ENCODE measurements at regions not wholly inside any gene's neighbourhood (a gene's known extent, or its start where the extent isn't known, plus 50 kb on each side); places are given as distances from the start of the nearest gene placed in this dataset.
"Not testable (repeated sequence)": the region's sequence is repeated elsewhere in the genome, so short reads cannot be mapped to it uniquely, and the experiment has no call there.

DNA sequence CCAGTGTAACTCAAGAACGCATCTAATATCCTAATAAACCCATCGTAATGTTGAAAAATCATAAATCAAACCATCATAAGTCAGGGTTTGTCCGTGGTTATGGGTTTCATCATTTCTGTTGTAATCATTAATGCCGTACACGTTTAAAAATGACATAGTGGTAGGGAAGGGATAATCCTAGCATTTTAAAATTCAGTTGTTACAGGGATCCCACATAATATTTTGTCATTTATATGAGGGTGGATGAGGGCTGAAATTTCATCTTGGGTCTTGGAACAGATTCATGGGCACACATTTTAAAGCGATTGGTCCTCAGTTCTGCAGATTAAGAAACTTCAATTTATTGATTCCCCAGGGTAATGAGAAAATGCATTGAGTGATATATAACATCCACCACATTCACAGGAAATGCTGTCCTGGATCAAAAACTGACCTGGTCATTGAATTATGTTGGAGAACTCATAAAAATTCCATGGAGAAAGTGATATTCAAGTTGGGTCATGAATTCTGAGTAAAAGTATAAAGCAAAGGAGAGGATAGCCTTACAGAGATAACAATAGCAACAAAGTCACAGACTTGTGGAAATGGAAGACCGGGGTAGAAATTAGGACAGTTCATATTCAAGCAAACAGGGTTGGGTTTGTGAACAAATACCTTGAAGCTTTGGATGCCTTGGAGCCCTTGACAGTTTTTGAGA, 1527.3 kb upstream of the TPTE start:
- Histone ChIP-seq H3K9me3 (ENCODE audit: control insufficient read depth, insufficient read depth, low read length) (peaks cover 19% of the 10 kb centered on the region), H3K4me3 (ENCODE audit: low read length) (no peak overlapping the region), H3K36me3 (ENCODE audit: control insufficient read depth, insufficient read depth, low read length) (no peaks in the 10 kb centered on the region), H3K27ac (ENCODE audit: low read length) (no peak overlapping the region), H3K4me1 (ENCODE audit: control insufficient read depth, insufficient read depth, low read length) (no peaks in the 10 kb centered on the region), H3K27me3 (ENCODE audit: control insufficient read depth, insufficient read depth, low read length) (no peaks in the 10 kb centered on the region)
- WGBS (ENCODE audit: insufficient coverage, insufficient read length): no CpG with 5 or more reads among the region's 7 CpGs
- no peak for DNase-seq (ENCODE audit: low read depth, low spot score)

DNA sequence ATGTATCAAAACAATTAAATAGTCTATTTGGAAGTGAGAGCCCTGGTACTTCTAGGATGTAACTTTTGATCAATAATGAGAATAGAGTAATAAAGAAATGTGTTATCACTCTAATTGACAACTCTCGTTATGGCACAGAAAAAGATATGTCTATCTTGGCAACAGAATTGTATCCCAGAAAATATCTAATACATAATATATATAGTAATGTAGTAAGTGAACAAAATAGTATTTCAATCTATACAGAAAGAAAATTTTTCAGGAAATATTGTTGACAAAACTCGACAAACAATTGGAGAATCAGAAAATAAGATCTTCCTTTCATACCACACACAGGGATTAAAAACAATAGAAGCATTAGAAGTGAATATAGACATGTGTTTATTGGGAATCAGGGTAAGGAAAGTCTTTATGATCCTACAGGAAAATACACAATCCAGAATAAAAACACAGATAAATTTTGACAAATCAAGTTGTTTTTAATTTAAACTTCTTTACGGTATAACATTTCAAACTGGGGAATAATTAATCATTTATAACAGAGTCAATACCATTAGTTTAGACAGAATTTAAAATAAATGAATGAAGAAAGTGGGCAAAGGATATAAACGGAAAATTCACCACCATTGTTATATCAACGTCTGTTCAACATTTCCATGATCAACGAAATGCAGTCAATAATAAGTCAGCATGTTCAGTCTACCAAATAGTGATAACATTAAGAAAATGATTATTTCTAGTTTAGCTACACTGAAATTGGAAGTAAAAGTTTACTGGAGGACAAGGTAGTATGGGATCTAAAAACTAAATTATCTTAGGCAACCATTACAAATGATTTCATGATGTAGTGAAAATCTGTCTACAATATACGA, 1526.5 kb upstream of the TPTE start:
- Histone ChIP-seq H3K36me3 (ENCODE audit: control insufficient read depth, insufficient read depth, low read length) (no peaks in the 10 kb centered on the region), H3K4me3 (ENCODE audit: low read length) (no peak overlapping the region), H3K27ac (ENCODE audit: low read length) (no peak overlapping the region), H3K27me3 (ENCODE audit: control insufficient read depth, insufficient read depth, low read length) (no peaks in the 10 kb centered on the region), H3K4me1 (ENCODE audit: control insufficient read depth, insufficient read depth, low read length) (no peaks in the 10 kb centered on the region), H3K9me3 (ENCODE audit: control insufficient read depth, insufficient read depth, low read length) (peaks cover 21% of the 10 kb centered on the region)
- no CpG with 5 or more reads among the region's 7 CpGs for WGBS (ENCODE audit: insufficient coverage, insufficient read length)
- DNase-seq (ENCODE audit: low read depth, low spot score): no peak

DNA sequence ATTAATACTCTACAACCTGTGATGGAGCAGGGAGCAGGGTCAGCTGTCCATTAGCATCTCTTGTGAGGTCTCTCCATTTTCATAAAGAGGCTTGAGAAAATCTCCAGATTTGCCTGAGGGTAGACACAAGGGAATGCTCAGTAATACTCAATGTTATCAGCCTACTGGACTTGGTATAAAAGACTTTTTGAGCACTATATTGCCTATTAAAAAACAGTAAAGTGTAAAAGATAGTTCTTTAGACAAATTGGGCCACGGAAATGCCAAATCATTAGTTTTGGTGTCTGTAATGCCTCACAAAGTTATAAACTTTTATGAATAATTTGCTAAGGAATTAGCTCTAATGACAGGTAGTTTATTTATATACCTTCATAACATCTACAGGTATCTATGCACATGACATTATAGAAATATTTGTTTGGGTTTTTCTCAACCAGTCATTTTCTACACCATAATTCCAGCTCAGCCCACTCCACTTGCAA, 1524.9 kb upstream of the TPTE start:
- not testable (repeated sequence) for H3K4me3 ChIP-seq (ENCODE audit: low read length); H3K27ac ChIP-seq (ENCODE audit: low read length); DNase-seq (ENCODE audit: low read depth, low spot score); H3K27me3 ChIP-seq (ENCODE audit: control insufficient read depth, insufficient read depth, low read length); H3K36me3 ChIP-seq (ENCODE audit: control insufficient read depth, insufficient read depth, low read length); H3K4me1 ChIP-seq (ENCODE audit: control insufficient read depth, insufficient read depth, low read length)
- H3K9me3 ChIP-seq (ENCODE audit: control insufficient read depth, insufficient read depth, low read length): peaks cover 12% of the 10 kb centered on the region
- WGBS (ENCODE audit: insufficient coverage, insufficient read length): no CpG with 5 or more reads among the region's 1 CpG

DNA sequence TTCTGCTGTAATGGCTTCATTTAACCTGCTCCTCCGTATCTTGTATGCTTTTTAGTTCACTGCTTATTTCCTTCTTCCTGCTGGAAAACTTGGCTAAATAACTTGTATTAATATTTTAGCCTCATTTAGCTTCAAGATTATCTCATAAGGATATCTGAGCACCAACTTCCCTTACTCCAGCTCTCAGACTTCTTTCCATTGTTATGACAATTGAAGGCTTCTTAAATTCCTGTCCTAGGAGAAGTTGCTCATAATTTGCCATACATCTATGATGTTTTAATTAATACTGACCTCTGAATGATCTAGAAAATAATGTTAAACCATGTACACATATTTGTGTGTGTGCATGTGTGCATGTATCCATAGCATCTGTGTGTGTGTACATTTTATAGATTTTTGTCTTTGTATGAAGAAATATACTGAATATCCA, 1524.4 kb upstream of the TPTE start:
- no CpG with 5 or more reads among the region's 1 CpG for WGBS (ENCODE audit: insufficient coverage, insufficient read length)
- H3K27ac ChIP-seq (ENCODE audit: low read length): no peak overlapping the region
- H3K9me3 ChIP-seq (ENCODE audit: control insufficient read depth, insufficient read depth, low read length): peaks cover 10% of the 10 kb centered on the region
- no peaks in the 10 kb centered on the region for H3K27me3 ChIP-seq (ENCODE audit: control insufficient read depth, insufficient read depth, low read length)
- no peaks in the 10 kb centered on the region for H3K36me3 ChIP-seq (ENCODE audit: control insufficient read depth, insufficient read depth, low read length)
- DNase-seq (ENCODE audit: low read depth, low spot score): no peak
- H3K4me1 ChIP-seq (ENCODE audit: control insufficient read depth, insufficient read depth, low read length): no peaks in the 10 kb centered on the region
- no peak overlapping the region for H3K4me3 ChIP-seq (ENCODE audit: low read length)

DNA sequence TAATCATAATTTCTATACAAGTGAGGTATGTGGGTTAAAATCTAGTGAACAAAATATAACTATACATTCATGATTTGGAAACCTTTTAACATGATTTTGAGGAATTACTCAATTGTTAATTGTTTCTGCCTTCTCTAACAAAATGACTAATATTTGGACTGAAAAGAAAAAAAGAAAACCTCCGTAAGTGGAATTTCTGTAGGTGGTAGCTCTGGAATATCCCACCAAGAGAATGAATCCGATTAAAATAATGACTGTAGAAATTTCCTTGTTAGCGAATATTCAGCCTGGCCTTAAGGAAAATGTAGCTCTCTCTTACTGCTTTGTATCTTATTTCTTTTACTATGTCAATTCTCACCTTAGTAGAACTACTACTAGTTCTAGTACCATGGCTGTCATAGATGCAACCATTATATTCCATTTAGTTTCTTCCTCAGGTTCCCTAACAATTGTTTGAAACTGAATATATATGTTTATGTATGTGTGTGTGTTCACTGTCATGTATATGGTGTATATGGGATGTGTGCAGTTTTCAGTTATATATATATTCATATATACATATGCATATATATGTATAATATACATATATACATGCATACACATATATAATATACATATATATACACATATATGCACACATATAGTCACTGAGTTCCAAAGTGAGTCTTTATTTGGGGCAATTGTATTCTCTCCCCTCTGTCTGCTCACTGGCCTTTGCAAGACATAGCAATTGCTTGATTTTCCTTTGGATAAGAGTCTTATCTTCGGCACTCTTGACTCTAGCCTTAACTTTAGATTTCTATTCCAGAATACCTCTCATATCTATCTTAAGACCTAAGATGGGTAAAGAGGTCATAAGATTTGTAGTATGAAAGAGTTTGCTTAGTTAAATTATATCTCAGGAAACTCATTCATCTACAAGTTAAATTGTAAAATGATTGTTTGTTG, 1523.7 kb upstream of the TPTE start:
- H3K27ac ChIP-seq (ENCODE audit: low read length); H3K27me3 ChIP-seq (ENCODE audit: control insufficient read depth, insufficient read depth, low read length); H3K36me3 ChIP-seq (ENCODE audit: control insufficient read depth, insufficient read depth, low read length); H3K4me1 ChIP-seq (ENCODE audit: control insufficient read depth, insufficient read depth, low read length); H3K4me3 ChIP-seq (ENCODE audit: low read length); DNase-seq (ENCODE audit: low read depth, low spot score); H3K9me3 ChIP-seq (ENCODE audit: control insufficient read depth, insufficient read depth, low read length): not testable (repeated sequence)
- no CpG with 5 or more reads among the region's 4 CpGs for WGBS (ENCODE audit: insufficient coverage, insufficient read length)

DNA sequence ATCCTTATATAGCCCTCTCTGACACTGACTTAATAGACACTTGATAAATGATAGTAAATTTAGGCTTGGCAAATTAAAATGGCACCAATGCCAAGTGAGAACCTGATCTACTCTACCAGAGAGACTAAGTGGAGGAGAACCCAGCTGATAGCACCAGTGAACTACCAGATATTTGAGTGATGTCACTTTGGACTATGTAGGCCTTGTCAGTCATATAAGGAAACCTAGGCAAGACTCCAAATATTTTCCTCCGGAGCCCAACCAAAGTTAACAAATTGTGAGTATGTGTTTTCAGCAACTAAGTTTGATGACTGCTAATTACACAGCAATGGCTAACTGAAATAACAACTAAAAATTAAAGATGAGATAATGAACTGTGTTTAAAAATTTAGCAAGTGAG, 1522.9 kb upstream of the TPTE start:
- not testable (repeated sequence) for H3K9me3 ChIP-seq (ENCODE audit: control insufficient read depth, insufficient read depth, low read length); H3K36me3 ChIP-seq (ENCODE audit: control insufficient read depth, insufficient read depth, low read length); DNase-seq (ENCODE audit: low read depth, low spot score); H3K4me3 ChIP-seq (ENCODE audit: low read length); H3K27me3 ChIP-seq (ENCODE audit: control insufficient read depth, insufficient read depth, low read length); H3K27ac ChIP-seq (ENCODE audit: low read length); H3K4me1 ChIP-seq (ENCODE audit: control insufficient read depth, insufficient read depth, low read length)
- WGBS (ENCODE audit: insufficient coverage, insufficient read length): no CpG with 5 or more reads among the region's 1 CpG

DNA sequence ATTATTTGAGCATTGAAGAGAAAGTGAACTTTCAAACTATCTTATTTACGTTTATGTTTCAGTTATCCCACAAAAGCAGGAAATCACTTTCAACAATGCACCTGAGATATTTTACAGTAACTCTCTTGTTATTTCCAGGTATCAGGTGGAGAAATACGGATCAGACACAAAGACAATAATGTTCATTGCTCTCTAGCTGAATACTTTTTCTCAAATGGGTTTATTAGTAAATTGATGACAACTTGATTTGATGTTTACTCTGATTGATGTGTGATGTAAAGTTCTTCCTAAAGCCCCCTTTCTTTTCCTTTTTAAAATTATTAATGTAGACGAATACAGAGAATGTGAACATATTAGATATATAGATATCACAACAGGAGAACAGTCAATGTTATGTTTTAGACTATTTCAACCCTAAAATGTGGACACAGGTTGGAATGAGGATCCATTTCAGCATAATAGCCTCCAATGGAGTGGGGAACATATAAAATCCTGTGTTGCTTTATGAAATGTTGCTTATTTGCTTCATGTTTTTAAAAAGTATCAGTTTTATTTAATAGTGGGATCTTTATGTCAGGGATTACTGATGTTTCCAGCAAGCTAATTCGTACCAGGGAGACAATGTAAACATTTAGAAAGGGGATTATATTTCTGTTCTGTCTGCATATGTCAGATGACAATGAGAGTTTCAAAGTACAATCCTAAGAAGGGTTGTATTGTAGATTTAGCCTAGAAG, 1522.3 kb upstream of the TPTE start:
- H3K4me1 ChIP-seq (ENCODE audit: control insufficient read depth, insufficient read depth, low read length): no peaks in the 10 kb centered on the region
- peaks cover 8% of the 10 kb centered on the region for H3K9me3 ChIP-seq (ENCODE audit: control insufficient read depth, insufficient read depth, low read length)
- H3K36me3 ChIP-seq (ENCODE audit: control insufficient read depth, insufficient read depth, low read length): no peaks in the 10 kb centered on the region
- no peak overlapping the region for H3K27ac ChIP-seq (ENCODE audit: low read length)
- no CpG with 5 or more reads among the region's 4 CpGs for WGBS (ENCODE audit: insufficient coverage, insufficient read length)
- DNase-seq (ENCODE audit: low read depth, low spot score): no peak
- no peak overlapping the region for H3K4me3 ChIP-seq (ENCODE audit: low read length)
- no peaks in the 10 kb centered on the region for H3K27me3 ChIP-seq (ENCODE audit: control insufficient read depth, insufficient read depth, low read length)

DNA sequence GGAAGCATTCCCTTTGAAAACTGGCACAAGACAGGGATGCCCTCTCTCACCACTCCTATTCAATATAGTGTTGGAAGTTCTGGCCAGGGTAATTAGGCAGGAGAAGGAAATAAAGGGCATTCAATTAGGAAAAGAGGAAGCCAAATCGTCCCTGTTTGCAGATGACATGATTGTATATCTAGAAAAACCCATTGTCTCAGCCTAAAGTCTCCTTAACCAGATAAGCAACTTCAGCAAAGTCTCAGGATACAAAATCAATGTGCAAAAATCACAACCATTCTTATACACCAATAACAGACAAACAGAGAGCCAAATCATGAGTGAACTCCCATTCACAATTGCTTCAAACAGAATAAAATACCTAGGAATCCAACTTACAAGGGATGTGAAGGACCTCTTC, 1521.3 kb upstream of the TPTE start:
- H3K27me3 ChIP-seq (ENCODE audit: control insufficient read depth, insufficient read depth, low read length); DNase-seq (ENCODE audit: low read depth, low spot score); H3K9me3 ChIP-seq (ENCODE audit: control insufficient read depth, insufficient read depth, low read length); H3K4me3 ChIP-seq (ENCODE audit: low read length); H3K36me3 ChIP-seq (ENCODE audit: control insufficient read depth, insufficient read depth, low read length); H3K27ac ChIP-seq (ENCODE audit: low read length); H3K4me1 ChIP-seq (ENCODE audit: control insufficient read depth, insufficient read depth, low read length): not testable (repeated sequence)
- no CpG with 5 or more reads among the region's 1 CpG for WGBS (ENCODE audit: insufficient coverage, insufficient read length)

DNA sequence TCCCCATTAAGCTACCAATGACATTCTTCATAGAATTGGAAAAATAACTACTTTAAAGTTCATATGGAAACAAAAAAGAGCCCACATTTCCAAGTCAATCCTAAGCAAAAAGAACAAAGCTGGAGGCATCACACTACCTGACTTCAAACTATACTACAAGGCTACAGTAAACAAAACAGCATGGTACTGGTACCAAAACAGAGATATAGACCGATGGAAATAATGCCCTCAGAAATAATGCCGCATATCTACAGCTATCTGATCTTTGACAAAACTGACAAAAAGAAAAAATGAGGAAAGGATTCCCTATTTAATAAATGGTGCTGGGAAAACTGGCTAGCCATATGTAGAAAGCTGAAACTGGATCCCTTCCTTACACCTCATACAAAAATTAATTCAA, 1520.7 kb upstream of the TPTE start:
- H3K9me3 ChIP-seq (ENCODE audit: control insufficient read depth, insufficient read depth, low read length): peaks cover 11% of the 10 kb centered on the region

More for the DNA sequence above, 1520.7 kb upstream of the TPTE start:
- not testable (repeated sequence) for H3K4me1 ChIP-seq (ENCODE audit: control insufficient read depth, insufficient read depth, low read length); DNase-seq (ENCODE audit: low read depth, low spot score); H3K27me3 ChIP-seq (ENCODE audit: control insufficient read depth, insufficient read depth, low read length); H3K36me3 ChIP-seq (ENCODE audit: control insufficient read depth, insufficient read depth, low read length); H3K27ac ChIP-seq (ENCODE audit: low read length); H3K4me3 ChIP-seq (ENCODE audit: low read length)
- WGBS (ENCODE audit: insufficient coverage, insufficient read length): no CpG with 5 or more reads among the region's 2 CpGs

Data from iPS DF 6.9 (cell line).